ENCODE measurements at regions not wholly inside any gene's neighbourhood (a gene's known extent, or its start where the extent isn't known, plus 50 kb on each side); places are given as distances from the start of the nearest gene placed in this dataset.

GRCh38 chr7:84331616-84332015 lies 137.0 kb upstream of the SEMA3A start:
- no peak for TF ChIP-seq POLR2A (IDR thresholded peaks at IDR 0.05; ENCODE audit: low read length)
- TF ChIP-seq GATA1 (IDR thresholded peaks at IDR 0.05; ENCODE audit: low read depth, low read length): no peak
